B cell (primary cell): ENCODE measurements at regions not wholly inside any gene's neighbourhood (a gene's known extent, or its start where the extent isn't known, plus 50 kb on each side); places are given as distances from the start of the nearest gene placed in this dataset.

Source experiments
- ATAC-seq: fragments of 200-7000 bp; cut with Tn5 transposase; one replicate; pipeline ENCODE4 v1.10.0; 2021; ENCODE audit warnings: low read depth, mild to moderate bottlenecking, moderate number of reproducible peaks, moderate library complexity
- CTCF ChIA-PET: fragments of 350-600 bp; sonication (Branson Sonifier 250); formaldehyde crosslinking; loops from one replicate; lab custom pipeline; 2021; ENCODE audit warnings: antibody characterized with exemption, inconsistent platforms; lab: Charles Lee
- POLR2A ChIA-PET: fragments of 350-600 bp; sonication (Branson Sonifier 250); formaldehyde crosslinking; loops from one replicate; lab custom pipeline; 2021; ENCODE audit warnings: antibody characterized with exemption; lab: Charles Lee
- DNase-seq: peaks from one replicate; pipeline ENCODE4 v3.0.0; 2013
- H2AFZ ChIP-seq: 2 replicates; pipeline ENCODE4 v1.6.1; 2012; ENCODE audit warnings: mild to moderate bottlenecking, low read depth, low read length; ENCODE audit not compliant: insufficient read depth, poor library complexity, severe bottlenecking
- H3K27ac ChIP-seq, 2 donors: 1 replicate in 1 of 2; 2 replicates in 1 of 2; pipeline ENCODE4 v1.5.1; 2012 to 2013; ENCODE audit warnings: low read length in 2 of 2, mild to moderate bottlenecking in 2 of 2, moderate library complexity in 1 of 2
- H3K27me3 ChIP-seq, 4 experiments: fragments of 200-600 bp in 1 of 4; sonication (generic) in 1 of 4; replicated peaks in 1 of 4; 1 replicate in 2 of 4; 2 replicates in 2 of 4; pipeline versions ENCODE4 v1.6.1 to v1.7.0; 2013 to 2016; ENCODE audit warnings: low read length in 3 of 4, mild to moderate bottlenecking in 2 of 4, mixed read lengths in 1 of 4, moderate library complexity in 1 of 4; ENCODE audit not compliant: insufficient read depth in 4 of 4, control insufficient read depth in 3 of 4; ENCODE audit errors: control extremely low read depth in 1 of 4
- H3K36me3 ChIP-seq, 2 experiments: replicated peaks in 1 of 2; 1 replicate in 1 of 2; 2 replicates in 1 of 2; pipeline versions ENCODE4 v1.6.1 to v1.7.1; 2013; ENCODE audit warnings: low read length in 1 of 2; ENCODE audit not compliant: insufficient read depth in 2 of 2, control insufficient read depth in 1 of 2; ENCODE audit errors: control extremely low read depth in 1 of 2, extremely low read depth in 1 of 2
- H3K4me1 ChIP-seq, 2 donors: fragments of 200-600 bp in 1 of 2; sonication (generic) in 1 of 2; 1 replicate in 1 of 2; 2 replicates in 1 of 2; pipeline versions ENCODE4 v1.5.1 to v1.6.1; 2013 to 2017; ENCODE audit warnings: low read length in 2 of 2; ENCODE audit not compliant: control insufficient read depth in 2 of 2, insufficient read depth in 2 of 2
- H3K4me2 ChIP-seq: replicated peaks from 2 replicates; pipeline ENCODE3; 2012; ENCODE audit warnings: mild to moderate bottlenecking, low read depth, low read length; ENCODE audit not compliant: poor library complexity, severe bottlenecking
- H3K4me3 ChIP-seq, 5 experiments: fragments of 200-600 bp in 1 of 5; sonication (generic) in 1 of 5; 1 replicate in 3 of 5; 2 replicates in 2 of 5; pipeline versions ENCODE4 v1.5.1 to v1.7.0; 2011 to 2016; ENCODE audit warnings: low read length in 4 of 5, mild to moderate bottlenecking in 4 of 5, low read depth in 2 of 5, control low read depth in 1 of 5, moderate library complexity in 1 of 5; ENCODE audit not compliant: insufficient read depth in 1 of 5; ENCODE audit errors: control extremely low read depth in 1 of 5, extremely low read depth in 1 of 5
- H3K79me2 ChIP-seq: fragments of 200-600 bp; sonication (generic); one replicate; pipeline ENCODE4 v1.6.0; 2016; ENCODE audit warnings: low read length; ENCODE audit not compliant: control insufficient read depth, insufficient read depth
- H3K9ac ChIP-seq: fragments of 200-600 bp; sonication (generic); 2 replicates; pipeline ENCODE4 v1.6.1; 2017; ENCODE audit warnings: mild to moderate bottlenecking, low read length, moderate library complexity
- H3K9me3 ChIP-seq, 3 donors: one replicate each; pipeline versions ENCODE4 v1.6.1 to v1.7.1; 2013; ENCODE audit warnings: low read length in 2 of 3; ENCODE audit not compliant: control insufficient read depth in 2 of 3, insufficient read depth in 1 of 3; ENCODE audit errors: control extremely low read depth in 1 of 3
- H4K20me1 ChIP-seq: 2 replicates; pipeline ENCODE4 v1.6.0; 2012; ENCODE audit warnings: mild to moderate bottlenecking, low read length; ENCODE audit not compliant: insufficient read depth, control insufficient read depth, poor library complexity, severe bottlenecking
- H3K27ac Mint-ChIP-seq: one replicate; pipeline ENCODE4 v1.8.0; 2021; ENCODE audit warnings: mixed read lengths
- H3K27me3 Mint-ChIP-seq: one replicate; pipeline ENCODE4 v1.8.0; 2021; ENCODE audit warnings: mixed read lengths
- H3K4me1 Mint-ChIP-seq: one replicate; pipeline ENCODE4 v1.8.0; 2021; ENCODE audit warnings: mixed read lengths
- H3K4me3 Mint-ChIP-seq: one replicate; pipeline ENCODE4 v1.8.0; 2021; ENCODE audit warnings: mixed read lengths
- H3K9me3 Mint-ChIP-seq: one replicate; pipeline ENCODE4 v1.8.0; 2022; ENCODE audit warnings: mixed read lengths; ENCODE audit not compliant: insufficient read depth
- CTCF ChIP-seq: fragments of 200-600 bp; IDR thresholded peaks from one replicate; pipeline ENCODE4 v1.8.0; 2022; ENCODE audit warnings: antibody characterized with exemption, mild to moderate bottlenecking
- EZH2 ChIP-seq: IDR thresholded peaks from 2 replicates; pipeline ENCODE4 v1.6.1; 2012; ENCODE audit warnings: borderline replicate concordance, low read depth, mild to moderate bottlenecking, moderate library complexity, low read length; ENCODE audit not compliant: insufficient read depth, poor library complexity, severe bottlenecking
- WGBS: methylation state at CpG from one replicate; pipeline ENCODE4 v1.1.5; 2013; ENCODE audit warnings: missing lambda C conversion rate; ENCODE audit not compliant: insufficient coverage; 5-methylcytosine and 5-hydroxymethylcytosine counted together
- intact Hi-C: fragments of 100-400 bp; cut with micrococcal nuclease; formaldehyde crosslinking; loops from one replicate; pipeline ENCODE4 v1.10.0; 2022

- H3K4me2 ChIP-seq: no peak overlapping the region
- H3K9ac ChIP-seq: no peak overlapping the region
- H3K4me1 ChIP-seq: no peaks in the 10 kb centered on the region
- no peaks in the 10 kb centered on the region for H3K79me2 ChIP-seq
- no peak for ATAC-seq
- DNase-seq: no peak
- H3K4me3 ChIP-seq: no peak overlapping the region
- 88% methylated on average over 5 of the region's 5 CpGs for WGBS
- no peaks in the 10 kb centered on the region for H3K36me3 ChIP-seq
- Mint-ChIP-seq H3K27me3 (no peaks in the 10 kb centered on the region), H3K9me3 (peaks cover 4% of the 10 kb centered on the region), H3K4me1 (no peaks in the 10 kb centered on the region), H3K4me3 (no peak overlapping the region), H3K27ac (no peak overlapping the region)
- intact Hi-C loops: no loop called here
- no peaks in the 10 kb centered on the region for H4K20me1 ChIP-seq
- no peak overlapping the region for H2AFZ ChIP-seq
- no peaks in the 10 kb centered on the region for H3K27me3 ChIP-seq
- TF ChIP-seq EZH2: no peak
- no peak for TF ChIP-seq CTCF
- ChIA-PET CTCF (no interaction called here), POLR2A (no interaction called here)
- peaks cover 0 to 3% (median 0%) of the 10 kb centered on the region in 3 donors for H3K9me3 ChIP-seq
- H3K27ac ChIP-seq: no peak overlapping the region
Observed at GRCh38 chr20:6579417-6579816, 188.1 kb upstream of the BMP2 start.

DNA sequence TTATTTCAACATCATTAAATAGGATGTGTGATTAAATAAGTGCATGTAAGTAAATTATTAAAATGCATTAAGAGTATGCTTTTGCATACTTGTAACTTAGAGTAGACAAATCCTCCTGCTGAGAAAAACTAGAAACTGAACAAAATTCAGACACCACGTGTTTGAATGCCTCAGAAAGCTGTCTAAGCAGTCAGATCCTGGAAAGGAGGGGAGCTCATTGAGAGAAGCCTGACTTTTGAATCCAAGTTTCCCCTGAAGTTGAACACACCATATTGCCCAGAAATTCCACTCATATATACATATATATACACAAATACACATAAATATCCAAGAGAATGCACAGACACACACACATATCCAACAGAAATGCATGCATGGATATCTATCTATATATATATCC is 190.0 kb upstream of the BMP2 start:
- DNase-seq (no peak), ATAC-seq (no peak)
- Mint-ChIP-seq H3K27ac (no peak overlapping the region), H3K27me3 (no peaks in the 10 kb centered on the region), H3K9me3 (peaks cover 4% of the 10 kb centered on the region), H3K4me1 (no peaks in the 10 kb centered on the region), H3K4me3 (no peak overlapping the region)
- no peak overlapping the region for H3K27ac ChIP-seq
- no CpG with 5 or more reads among the region's 1 CpG for WGBS
- peaks cover 0 to 3% (median 0%) of the 10 kb centered on the region in 3 donors for H3K9me3 ChIP-seq
- intact Hi-C loops: no loop called here
- TF ChIP-seq EZH2 (no peak), CTCF (no peak)
- no peaks in the 10 kb centered on the region for H3K79me2 ChIP-seq
- H3K4me2 ChIP-seq: no peak overlapping the region
- H3K4me3 ChIP-seq: no peak overlapping the region
- H2AFZ ChIP-seq: no peak overlapping the region
- H4K20me1 ChIP-seq: no peaks in the 10 kb centered on the region
- H3K36me3 ChIP-seq: no peaks in the 10 kb centered on the region
- H3K27me3 ChIP-seq: no peaks in the 10 kb centered on the region
- CTCF ChIA-PET: no interaction called here
- H3K4me1 ChIP-seq: no peaks in the 10 kb centered on the region
- H3K9ac ChIP-seq: no peak overlapping the region
- POLR2A ChIA-PET: no interaction called here
